Suprapubic skin (tissue), 4 donors: ENCODE measurements at regions not wholly inside any gene's neighbourhood (a gene's known extent, or its start where the extent isn't known, plus 50 kb on each side); places are given as distances from the start of the nearest gene placed in this dataset.

ENCODE experiments used
- EP300 ChIP-seq: sonication (generic); formaldehyde crosslinking; IDR thresholded peaks from one replicate; pipeline ENCODE4 v1.6.1; 2017; ENCODE audit warnings: antibody characterized with exemption
- POLR2A ChIP-seq, 2 donors: fragments of 450-650 bp; IDR thresholded peaks; one replicate each; pipeline ENCODE4 v1.6.1; 2017; ENCODE audit warnings: antibody characterized with exemption in 2 of 2, mild to moderate bottlenecking in 2 of 2, moderate library complexity in 2 of 2
- POLR2AphosphoS5 ChIP-seq, 3 donors: sonication (generic); formaldehyde crosslinking; IDR thresholded peaks; one replicate each; pipeline ENCODE4 v1.6.1; 2017; ENCODE audit warnings: antibody characterized with exemption in 3 of 3
- TF ChIP-seq, protein P1 (sequence below), 2 donors: fragments of 200-600 bp in 1 of 2; fragments of 450-650 bp in 1 of 2; sonication (generic) in 1 of 2; IDR thresholded peaks; one replicate each; pipeline ENCODE4 v1.5.1; 2016 to 2019; ENCODE audit warnings: antibody characterized with exemption in 2 of 2, mild to moderate bottlenecking in 1 of 2, moderate library complexity in 1 of 2

DNA sequence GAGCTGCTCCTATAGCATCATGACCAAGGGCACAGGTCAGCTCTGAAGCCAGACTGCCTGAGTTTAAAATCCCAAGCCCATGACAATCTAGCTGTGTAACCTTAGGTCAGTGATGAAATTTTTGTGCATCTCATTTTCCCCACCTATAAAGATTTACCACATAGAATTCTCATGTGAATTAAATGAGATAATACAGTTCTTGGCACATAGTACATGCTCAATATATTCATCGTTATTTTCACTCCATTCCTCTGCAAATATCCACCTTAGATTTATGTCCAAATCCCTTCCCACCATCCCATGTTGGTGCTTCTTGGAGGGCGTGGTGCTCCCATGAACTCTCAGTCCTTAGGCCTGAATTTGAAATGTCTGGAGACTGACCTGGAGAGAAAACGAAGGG lies 300.1 kb downstream of the TLE3 start:
- TF ChIP-seq, protein P1, sequence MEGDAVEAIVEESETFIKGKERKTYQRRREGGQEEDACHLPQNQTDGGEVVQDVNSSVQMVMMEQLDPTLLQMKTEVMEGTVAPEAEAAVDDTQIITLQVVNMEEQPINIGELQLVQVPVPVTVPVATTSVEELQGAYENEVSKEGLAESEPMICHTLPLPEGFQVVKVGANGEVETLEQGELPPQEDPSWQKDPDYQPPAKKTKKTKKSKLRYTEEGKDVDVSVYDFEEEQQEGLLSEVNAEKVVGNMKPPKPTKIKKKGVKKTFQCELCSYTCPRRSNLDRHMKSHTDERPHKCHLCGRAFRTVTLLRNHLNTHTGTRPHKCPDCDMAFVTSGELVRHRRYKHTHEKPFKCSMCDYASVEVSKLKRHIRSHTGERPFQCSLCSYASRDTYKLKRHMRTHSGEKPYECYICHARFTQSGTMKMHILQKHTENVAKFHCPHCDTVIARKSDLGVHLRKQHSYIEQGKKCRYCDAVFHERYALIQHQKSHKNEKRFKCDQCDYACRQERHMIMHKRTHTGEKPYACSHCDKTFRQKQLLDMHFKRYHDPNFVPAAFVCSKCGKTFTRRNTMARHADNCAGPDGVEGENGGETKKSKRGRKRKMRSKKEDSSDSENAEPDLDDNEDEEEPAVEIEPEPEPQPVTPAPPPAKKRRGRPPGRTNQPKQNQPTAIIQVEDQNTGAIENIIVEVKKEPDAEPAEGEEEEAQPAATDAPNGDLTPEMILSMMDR (IDR thresholded peaks at IDR 0.05), result no peak
- TF ChIP-seq POLR2A (IDR thresholded peaks at IDR 0.05), result no peak
- TF ChIP-seq EP300, result no peak
- no peak for TF ChIP-seq POLR2AphosphoS5 (IDR thresholded peaks at IDR 0.05)
